HG03378 (cell line): ENCODE measurements at regions not wholly inside any gene's neighbourhood (a gene's known extent, or its start where the extent isn't known, plus 50 kb on each side); places are given as distances from the start of the nearest gene placed in this dataset.
"Not testable (repeated sequence)": the region's sequence is repeated elsewhere in the genome, so short reads cannot be mapped to it uniquely, and the experiment has no call there.

Experiments used
- ATAC-seq: cut with Tn5 transposase; IDR thresholded peaks from one replicate; pipeline ENCODE4 v1.9.1; 2021; ENCODE audit warnings: mild to moderate bottlenecking, moderate library complexity; ENCODE audit not compliant: unreplicated experiment

- not testable (repeated sequence) for ATAC-seq
Measured at GRCh38 chr5:17034992-17035391, 98.9 kb upstream of the MYO10 start.

- ATAC-seq: no peak
Measured at GRCh38 chr5:17037751-17038150, 101.7 kb upstream of the MYO10 start.

GRCh38 chr5:17039170-17039569 lies 103.1 kb upstream of the MYO10 start:
- no peak for ATAC-seq

GRCh38 chr5:17042041-17042440 lies 106.0 kb upstream of the MYO10 start:
- no peak for ATAC-seq

GRCh38 chr5:17046320-17046719 lies 110.2 kb upstream of the MYO10 start:
- ATAC-seq: no peak

GRCh38 chr5:17050236-17050635 lies 114.1 kb upstream of the MYO10 start:
- ATAC-seq: no peak

- no peak for ATAC-seq
Measured at GRCh38 chr5:17054911-17055310, 118.8 kb upstream of the MYO10 start.

- ATAC-seq: no peak
Measured at GRCh38 chr5:17056141-17056631, 120.1 kb upstream of the MYO10 start.

- ATAC-seq: no peak
Measured at GRCh38 chr5:17058438-17058837, 122.3 kb upstream of the MYO10 start.

GRCh38 chr5:17061973-17062470 lies 125.9 kb upstream of the MYO10 start:
- ATAC-seq: no peak

- ATAC-seq: not testable (repeated sequence)
Measured at GRCh38 chr5:17062741-17063140, 126.7 kb upstream of the MYO10 start.

GRCh38 chr5:17064241-17064640 lies 128.2 kb upstream of the MYO10 start:
- ATAC-seq: no peak

- ATAC-seq: no peak
Measured at GRCh38 chr5:17065458-17065857, 129.4 kb upstream of the MYO10 start.

GRCh38 chr5:17066026-17066425 lies 129.9 kb upstream of the MYO10 start:
- not testable (repeated sequence) for ATAC-seq

GRCh38 chr5:17067657-17068392 lies 131.7 kb upstream of the MYO10 start:
- ATAC-seq: no peak

GRCh38 chr5:17069995-17070511 lies 134.0 kb upstream of the MYO10 start:
- ATAC-seq: no peak

GRCh38 chr5:17070647-17071046 lies 134.6 kb upstream of the MYO10 start:
- ATAC-seq: no peak

- no peak for ATAC-seq
Measured at GRCh38 chr5:17075236-17075635, 139.1 kb upstream of the MYO10 start.

GRCh38 chr5:17076272-17076671 lies 140.2 kb upstream of the MYO10 start:
- ATAC-seq: no peak

GRCh38 chr5:17077440-17078233 lies 139.8 kb upstream of the BASP1 start:
- ATAC-seq: no peak

GRCh38 chr5:17079562-17079961 lies 137.9 kb upstream of the BASP1 start:
- ATAC-seq: no peak

GRCh38 chr5:17080361-17080760 lies 137.1 kb upstream of the BASP1 start:
- no peak for ATAC-seq
